Prostate gland (tissue), 2 donors: ENCODE measurements at regions not wholly inside any gene's neighbourhood (a gene's known extent, or its start where the extent isn't known, plus 50 kb on each side); places are given as distances from the start of the nearest gene placed in this dataset.

Source experiments
- CTCF ChIP-seq, 4 experiments: fragments of 200-600 bp in 2 of 4; fragments of 450-650 bp in 2 of 4; sonication (generic) in 2 of 4; IDR thresholded peaks; 1 replicate in 3 of 4; 2 replicates in 1 of 4; pipeline ENCODE4 v1.5.1; 2016 to 2019; ENCODE audit warnings: antibody characterized with exemption in 4 of 4, mild to moderate bottlenecking in 2 of 4, moderate library complexity in 2 of 4
- POLR2A ChIP-seq: fragments of 450-650 bp; IDR thresholded peaks from one replicate; pipeline ENCODE4 v1.6.1; 2016; ENCODE audit warnings: antibody characterized with exemption, mild to moderate bottlenecking
- POLR2AphosphoS5 ChIP-seq: sonication (generic); formaldehyde crosslinking; IDR thresholded peaks from one replicate; pipeline ENCODE4 v1.6.1; 2017; ENCODE audit warnings: antibody characterized with exemption

GRCh38 chr6:56366141-56366852, 118.9 kb upstream of the COL21A1 start:
- TF ChIP-seq CTCF (IDR thresholded peaks at IDR 0.05) (no peak), POLR2A (no peak), POLR2AphosphoS5 (no peak)
